OCI-LY7 (cell line): ENCODE measurements at regions not wholly inside any gene's neighbourhood (a gene's known extent, or its start where the extent isn't known, plus 50 kb on each side); places are given as distances from the start of the nearest gene placed in this dataset.

Experiments used
- BruUV-seq: library from RNA; stranded (reverse); fragments of 400-500 nt; replicated peaks from 2 replicates; lab custom pipeline; 2021; lab: Mats Ljungman, UMichigan
- CTCF ChIA-PET: fragments of 300-600 bp; sonication (Branson Sonifier 250); formaldehyde crosslinking; loops from one replicate; lab custom pipeline; 2022; ENCODE audit warnings: antibody characterized with exemption; ENCODE audit not compliant: unreplicated experiment; lab: Charles Lee
- POLR2A ChIA-PET: fragments of 300-600 bp; sonication (Branson Sonifier 250); formaldehyde crosslinking; loops from one replicate; lab custom pipeline; 2022; ENCODE audit warnings: antibody characterized with exemption; lab: Charles Lee
- DNase-seq: peaks from one replicate; pipeline ENCODE4 v3.0.0-alpha.2; 2015; ENCODE audit warnings: low spot score
- H2AFZ ChIP-seq: fragments of 200-600 bp; sonication (generic), shearing (Covaris generic); 2 replicates; pipeline ENCODE4 v1.6.1; 2014; ENCODE audit warnings: mild to moderate bottlenecking, antibody characterized with exemption, low read length, moderate library complexity
- H3K27ac ChIP-seq: fragments of 200-600 bp; sonication (generic); 2 replicates; pipeline ENCODE4 v1.5.1; 2014; ENCODE audit warnings: mixed run types, low read depth, mild to moderate bottlenecking, moderate library complexity, low read length, inconsistent platforms; ENCODE audit not compliant: poor library complexity, severe bottlenecking
- H3K36me3 ChIP-seq: fragments of 200-600 bp; sonication (generic); 2 replicates; pipeline ENCODE4 v1.6.1; 2014; ENCODE audit warnings: mild to moderate bottlenecking, antibody characterized with exemption, low read length, moderate library complexity, mixed read lengths; ENCODE audit not compliant: insufficient read depth
- H3K4me1 ChIP-seq: fragments of 200-600 bp; sonication (generic); 2 replicates; pipeline ENCODE4 v1.5.1; 2014; ENCODE audit warnings: mild to moderate bottlenecking, low read length; ENCODE audit not compliant: insufficient read depth, poor library complexity, severe bottlenecking
- H3K4me2 ChIP-seq: fragments of 200-600 bp; sonication (generic); 2 replicates; pipeline ENCODE4 v1.6.1; 2014; ENCODE audit warnings: mild to moderate bottlenecking, low read length
- H3K4me3 ChIP-seq: fragments of 200-600 bp; sonication (generic); 2 replicates; pipeline ENCODE4 v1.5.1; 2014; ENCODE audit warnings: mild to moderate bottlenecking, low read depth, low read length; ENCODE audit not compliant: poor library complexity, severe bottlenecking
- H3K79me2 ChIP-seq: fragments of 200-600 bp; sonication (generic); 2 replicates; pipeline ENCODE4 v1.6.1; 2016; ENCODE audit warnings: low read depth, mild to moderate bottlenecking, low read length, moderate library complexity, mixed read lengths; ENCODE audit not compliant: insufficient read depth
- H3K9me2 ChIP-seq: fragments of 200-600 bp; sonication (generic); 2 replicates; pipeline ENCODE4 v1.6.1; 2016; ENCODE audit warnings: mild to moderate bottlenecking, low read length, mixed read lengths; ENCODE audit not compliant: insufficient read depth
- H3K9me3 ChIP-seq: fragments of 200-600 bp; sonication (generic); 2 replicates; pipeline ENCODE4 v1.6.1; 2014; ENCODE audit warnings: mild to moderate bottlenecking, mixed run types, low read length, mixed read lengths
- H4K20me1 ChIP-seq: fragments of 200-600 bp; sonication (generic); 2 replicates; pipeline ENCODE4 v1.6.1; 2014; ENCODE audit warnings: mild to moderate bottlenecking, antibody characterized with exemption, low read length, moderate library complexity, mixed read lengths; ENCODE audit not compliant: insufficient read depth
- EZH2phosphoT487 ChIP-seq: fragments of 200-600 bp; sonication (generic); IDR thresholded peaks from 2 replicates; pipeline ENCODE4 v1.6.1; 2018; ENCODE audit warnings: low read depth, borderline replicate concordance, mild to moderate bottlenecking, mixed run types, antibody characterized with exemption, low read length, moderate library complexity, mixed read lengths
- intact Hi-C: fragments of 100-400 bp; cut with micrococcal nuclease; formaldehyde crosslinking; loops from one replicate; pipeline ENCODE4 v1.10.0; 2022; ENCODE audit not compliant: unreplicated experiment
- TF ChIP-seq, protein P1 (sequence below): fragments of 200-600 bp; sonication (generic); conservative IDR thresholded peaks from 2 replicates; pipeline ENCODE4 v1.5.1; 2014; ENCODE audit warnings: mild to moderate bottlenecking, antibody characterized with exemption, low read length, moderate library complexity, mixed read lengths

DNA sequence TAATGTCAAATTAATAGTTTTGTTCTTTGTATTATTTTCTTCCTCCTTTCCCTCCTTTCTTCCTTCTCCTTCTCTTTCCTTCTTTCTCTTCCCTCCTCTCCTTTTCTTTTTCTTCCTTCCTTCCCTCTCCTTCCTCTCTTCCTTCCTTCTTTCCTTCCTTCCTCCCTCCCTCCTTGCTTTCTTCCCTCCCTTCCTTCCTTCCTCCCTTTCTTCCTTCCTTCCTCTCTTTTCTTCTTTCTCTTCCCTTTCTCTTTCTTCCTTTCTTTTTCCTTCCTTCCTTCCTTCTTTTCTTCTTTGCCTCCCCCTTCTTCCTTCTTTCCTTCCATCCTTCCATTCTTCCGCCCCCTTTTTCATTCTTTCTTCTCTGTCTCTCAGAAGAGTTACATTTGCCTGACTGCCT lies 518.2 kb upstream of the ID4 start:
- H2AFZ ChIP-seq: no peak overlapping the region
- no peaks in the 10 kb centered on the region for H4K20me1 ChIP-seq
- TF ChIP-seq, protein P1, sequence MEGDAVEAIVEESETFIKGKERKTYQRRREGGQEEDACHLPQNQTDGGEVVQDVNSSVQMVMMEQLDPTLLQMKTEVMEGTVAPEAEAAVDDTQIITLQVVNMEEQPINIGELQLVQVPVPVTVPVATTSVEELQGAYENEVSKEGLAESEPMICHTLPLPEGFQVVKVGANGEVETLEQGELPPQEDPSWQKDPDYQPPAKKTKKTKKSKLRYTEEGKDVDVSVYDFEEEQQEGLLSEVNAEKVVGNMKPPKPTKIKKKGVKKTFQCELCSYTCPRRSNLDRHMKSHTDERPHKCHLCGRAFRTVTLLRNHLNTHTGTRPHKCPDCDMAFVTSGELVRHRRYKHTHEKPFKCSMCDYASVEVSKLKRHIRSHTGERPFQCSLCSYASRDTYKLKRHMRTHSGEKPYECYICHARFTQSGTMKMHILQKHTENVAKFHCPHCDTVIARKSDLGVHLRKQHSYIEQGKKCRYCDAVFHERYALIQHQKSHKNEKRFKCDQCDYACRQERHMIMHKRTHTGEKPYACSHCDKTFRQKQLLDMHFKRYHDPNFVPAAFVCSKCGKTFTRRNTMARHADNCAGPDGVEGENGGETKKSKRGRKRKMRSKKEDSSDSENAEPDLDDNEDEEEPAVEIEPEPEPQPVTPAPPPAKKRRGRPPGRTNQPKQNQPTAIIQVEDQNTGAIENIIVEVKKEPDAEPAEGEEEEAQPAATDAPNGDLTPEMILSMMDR: no peak
- TF ChIP-seq EZH2phosphoT487: no peak
- H3K27ac ChIP-seq: no peak overlapping the region
- intact Hi-C loops: no loop called here
- CTCF ChIA-PET: no interaction called here
- H3K9me2 ChIP-seq: no peaks in the 10 kb centered on the region
- H3K36me3 ChIP-seq: no peaks in the 10 kb centered on the region
- no peak overlapping the region for H3K4me2 ChIP-seq
- POLR2A ChIA-PET: no interaction called here
- no peaks in the 10 kb centered on the region for H3K4me1 ChIP-seq
- H3K9me3 ChIP-seq: no peaks in the 10 kb centered on the region
- no peak overlapping the region for H3K4me3 ChIP-seq
- no peak for DNase-seq
- no peaks in the 10 kb centered on the region for H3K79me2 ChIP-seq
- no TSS peak for BruUV-seq

DNA sequence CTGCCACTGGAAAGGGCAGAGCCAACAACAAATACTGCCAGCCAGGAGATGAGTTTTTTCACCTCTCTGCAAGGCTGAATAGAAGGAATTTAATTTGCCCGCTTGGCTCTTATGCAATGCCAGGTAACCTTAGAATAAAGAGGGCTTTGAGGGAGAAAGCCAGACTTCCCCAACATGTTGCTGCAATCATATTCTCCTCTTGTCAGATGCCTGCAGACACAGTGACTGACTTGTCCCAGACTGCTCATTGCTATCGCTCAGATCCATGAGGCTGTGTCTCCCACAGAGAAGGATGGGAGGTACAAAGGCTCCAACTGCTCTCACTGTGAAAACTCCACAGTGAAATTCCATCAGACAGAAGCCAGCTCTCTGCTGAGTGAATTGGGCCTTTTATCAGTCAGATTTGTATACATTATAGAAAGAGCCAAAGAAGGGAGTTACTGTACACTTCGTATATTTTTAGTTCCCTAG lies 517.0 kb upstream of the ID4 start:
- H3K4me3 ChIP-seq: no peak overlapping the region
- no peaks in the 10 kb centered on the region for H4K20me1 ChIP-seq
- no peak for DNase-seq
- H3K27ac ChIP-seq: no peak overlapping the region
- POLR2A ChIA-PET: no interaction called here
- no peak overlapping the region for H2AFZ ChIP-seq
- no peaks in the 10 kb centered on the region for H3K79me2 ChIP-seq
- H3K9me3 ChIP-seq: no peaks in the 10 kb centered on the region
- H3K4me2 ChIP-seq: no peak overlapping the region
- TF ChIP-seq EZH2phosphoT487: no peak
- TF ChIP-seq, protein P1: no peak
- no TSS peak for BruUV-seq
- CTCF ChIA-PET: no interaction called here
- no peaks in the 10 kb centered on the region for H3K4me1 ChIP-seq
- intact Hi-C loops: no loop called here
- no peaks in the 10 kb centered on the region for H3K36me3 ChIP-seq
- no peaks in the 10 kb centered on the region for H3K9me2 ChIP-seq

DNA sequence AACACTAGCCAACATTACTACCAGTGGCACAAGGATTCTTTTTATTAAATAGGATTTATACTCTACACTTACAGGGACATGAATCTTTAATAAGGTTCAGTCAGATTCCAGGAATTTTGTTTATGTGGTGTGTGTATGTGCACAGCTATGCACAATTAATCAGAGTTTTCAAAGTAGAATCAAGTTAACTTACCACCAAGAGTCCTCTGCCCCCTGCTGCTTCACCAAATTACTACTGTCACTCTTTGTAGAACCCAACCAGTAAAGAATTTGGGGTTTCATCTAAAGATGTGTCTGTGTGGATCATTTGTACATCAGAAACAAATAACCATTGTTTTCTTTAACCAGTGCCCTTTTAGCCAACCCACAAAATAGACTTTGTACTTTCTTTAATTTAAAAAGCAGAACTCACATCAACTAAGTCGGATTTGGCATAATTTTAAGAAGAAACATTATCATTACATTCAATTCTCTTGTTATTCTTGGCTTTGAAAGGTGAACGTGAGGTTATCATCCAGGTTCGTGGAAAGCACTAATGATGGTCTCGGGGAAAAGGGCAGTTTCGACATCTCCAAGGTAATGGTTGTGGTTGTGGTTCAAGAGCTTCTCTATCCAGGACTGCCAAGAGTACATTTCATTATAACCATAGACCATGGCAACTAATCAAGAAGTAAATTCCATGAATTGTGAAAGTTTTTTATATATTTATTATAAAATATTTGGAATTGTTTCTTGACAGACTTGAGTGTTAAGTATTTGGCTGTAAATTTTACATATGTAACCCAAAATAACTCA lies 514.3 kb upstream of the ID4 start:
- Histone ChIP-seq H3K4me2 (no peak overlapping the region), H3K9me2 (no peaks in the 10 kb centered on the region), H2AFZ (no peak overlapping the region), H3K27ac (no peak overlapping the region), H3K36me3 (no peaks in the 10 kb centered on the region), H3K4me1 (peaks cover 4% of the 10 kb centered on the region), H3K79me2 (no peaks in the 10 kb centered on the region), H3K9me3 (no peaks in the 10 kb centered on the region), H3K4me3 (no peak overlapping the region), H4K20me1 (no peaks in the 10 kb centered on the region)
- ChIA-PET CTCF (no interaction called here), POLR2A (interaction anchor here (1.4 kb wide), 1 partner anchor 8 kb away, joined by 5 read pairs; no protein-coding TSS in a partner anchor)
- TF ChIP-seq EZH2phosphoT487: no peak
- TF ChIP-seq, protein P1: no peak
- intact Hi-C loops: no loop called here
- BruUV-seq: no TSS peak
- DNase-seq: no peak
